HG03060 (cell line): ENCODE measurements at regions not wholly inside any gene's neighbourhood (a gene's known extent, or its start where the extent isn't known, plus 50 kb on each side); places are given as distances from the start of the nearest gene placed in this dataset.
"Not testable (repeated sequence)": the region's sequence is repeated elsewhere in the genome, so short reads cannot be mapped to it uniquely, and the experiment has no call there.

Experiments
- ATAC-seq: cut with Tn5 transposase; IDR thresholded peaks from one replicate; pipeline ENCODE4 v1.9.1; 2021; ENCODE audit warnings: low read depth, moderate number of reproducible peaks; ENCODE audit not compliant: unreplicated experiment

DNA sequence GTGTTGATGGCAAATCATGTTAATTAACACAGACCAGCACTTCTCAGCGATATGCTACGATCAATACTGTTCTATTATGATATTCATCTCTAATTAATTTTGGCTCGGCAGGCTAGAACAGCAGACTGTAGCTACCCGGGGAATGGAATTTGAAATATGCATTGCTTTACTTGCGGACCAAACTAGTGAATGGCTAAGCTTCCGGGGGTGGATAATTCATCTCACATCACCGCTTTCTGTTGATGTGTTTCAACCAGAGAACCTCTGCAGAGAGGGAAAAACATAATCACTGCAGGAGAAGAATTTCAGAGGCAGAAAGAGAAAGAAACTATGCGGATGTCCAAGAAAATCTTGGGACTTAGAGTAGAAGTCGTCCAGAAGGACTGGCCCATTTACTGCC, 490.9 kb downstream of the STK39 start:
- ATAC-seq, result no peak

GRCh38 chr2:167753142-167753541, 494.3 kb downstream of the STK39 start:
- no peak for ATAC-seq

DNA sequence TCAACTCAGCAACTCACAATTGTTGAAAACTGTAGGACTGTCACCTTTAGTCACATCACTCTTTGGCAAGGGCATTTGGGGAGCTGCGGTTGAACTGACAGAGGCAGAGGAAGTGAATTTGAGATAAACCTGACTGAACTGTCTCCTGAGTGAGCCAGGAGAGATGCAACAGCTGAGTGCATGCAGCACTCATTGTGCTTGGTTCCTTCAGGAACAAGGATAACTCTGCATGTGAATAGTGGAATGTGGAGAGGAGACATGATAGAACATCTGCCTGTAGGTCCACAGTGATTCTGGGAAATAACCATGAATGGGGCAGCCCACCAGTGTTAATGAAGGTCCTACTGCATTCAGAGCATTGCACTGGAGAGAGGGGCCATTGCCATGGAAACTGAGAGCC, 494.7 kb downstream of the STK39 start:
- no peak for ATAC-seq

DNA sequence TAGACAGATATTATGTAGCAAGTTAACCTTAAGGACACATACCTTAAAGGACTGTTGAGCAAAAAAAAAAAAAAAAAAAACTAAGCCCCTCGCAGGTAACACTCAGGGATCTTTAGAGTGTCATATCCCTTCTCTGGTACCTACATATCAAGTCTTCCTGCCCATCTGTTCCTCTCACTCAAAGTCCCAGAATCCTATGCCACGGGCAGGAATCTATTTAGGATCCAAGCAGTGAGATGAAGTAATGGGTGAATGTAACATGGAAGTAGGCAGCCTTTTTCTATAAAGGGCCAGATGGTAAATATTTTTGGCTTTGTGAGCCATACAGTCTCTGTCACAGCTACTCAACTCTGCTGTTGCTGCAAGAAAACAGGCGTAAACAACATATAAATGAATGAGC, 496.7 kb downstream of the STK39 start:
- no peak for ATAC-seq

- ATAC-seq, result no peak
These were observed 497.7 kb downstream of the STK39 start for GRCh38 chr2:167749660-167750059.

- ATAC-seq, result no peak
These were observed 498.4 kb downstream of the STK39 start for GRCh38 chr2:167749016-167749415.

DNA sequence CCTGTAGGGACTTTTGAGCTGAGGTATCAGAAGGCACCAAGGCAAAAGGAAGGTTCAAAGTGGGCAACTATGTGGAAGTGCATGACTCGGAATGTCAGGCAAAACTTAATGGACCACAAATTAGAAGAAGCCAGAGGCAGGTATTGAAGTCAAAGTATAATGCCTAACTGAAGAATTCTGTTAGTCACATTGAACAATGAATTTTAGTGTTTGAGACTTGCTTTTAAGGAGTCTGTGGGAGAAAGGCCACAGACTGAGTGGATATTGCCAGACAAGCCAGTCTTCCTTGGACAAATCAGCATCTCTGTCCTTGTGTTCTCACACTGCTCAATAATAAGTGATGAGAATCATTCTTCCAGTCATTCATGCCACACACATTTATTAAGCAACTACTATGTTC, 498.9 kb downstream of the STK39 start:
- ATAC-seq, result no peak

- no peak for ATAC-seq
These were observed 501.7 kb downstream of the STK39 start for GRCh38 chr2:167745667-167746066.

DNA sequence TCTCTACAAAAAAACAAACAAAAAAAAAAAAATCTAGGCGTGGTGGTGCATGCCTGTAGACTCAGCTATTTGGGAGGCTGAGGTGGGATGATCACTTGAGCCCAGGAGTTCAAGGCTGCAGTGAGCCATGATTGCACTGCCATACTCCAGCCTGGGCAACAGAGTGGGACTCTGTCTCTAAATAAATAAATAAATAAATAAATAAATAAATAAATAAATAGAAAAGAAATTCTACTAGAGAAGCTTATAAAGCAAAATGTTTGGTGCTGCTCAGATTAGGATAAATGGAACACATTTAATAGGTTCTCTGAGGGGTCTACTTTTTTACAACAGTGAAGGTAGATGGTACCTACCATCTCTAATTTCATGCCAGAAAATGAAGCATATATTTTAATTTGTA, 507.5 kb downstream of the STK39 start:
- ATAC-seq, result not testable (repeated sequence)

DNA sequence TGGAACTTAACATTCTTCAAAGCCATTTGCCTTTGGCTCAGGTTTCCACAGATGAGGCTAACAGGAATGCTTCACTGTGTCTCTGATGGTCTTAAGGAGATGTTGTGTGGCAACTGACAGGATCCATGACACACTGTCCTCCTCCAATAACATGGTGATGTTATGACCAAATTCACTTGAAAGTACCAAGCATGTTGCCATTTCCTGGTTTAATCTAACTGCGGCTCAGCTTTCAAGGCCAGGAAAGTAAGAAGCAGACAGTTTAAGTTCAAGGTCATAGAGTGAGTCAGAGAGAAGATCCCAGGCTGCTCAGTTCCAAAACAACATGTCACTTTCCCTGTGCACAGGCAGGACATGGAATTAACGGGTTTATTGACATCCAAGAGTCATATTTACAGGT, 513.6 kb downstream of the STK39 start:
- ATAC-seq, result no peak

DNA sequence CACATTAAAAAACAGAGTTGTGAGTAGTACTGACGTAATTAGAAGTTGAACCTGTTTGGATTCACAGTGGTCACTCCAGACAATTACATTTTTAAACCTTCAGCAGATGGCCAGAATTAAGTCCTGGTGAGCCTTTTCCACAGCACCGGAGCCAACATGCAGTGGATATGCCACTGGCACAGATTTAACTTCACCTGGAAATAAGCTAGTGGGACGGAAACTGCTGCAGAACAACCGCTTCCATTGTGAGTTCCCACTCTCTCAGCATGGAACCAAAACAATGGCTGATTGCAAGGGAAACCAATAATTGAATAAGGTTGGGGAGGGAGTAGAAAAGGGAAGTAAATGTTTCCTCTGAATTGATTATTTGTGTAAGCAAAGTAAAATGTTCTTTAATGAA, 515.1 kb downstream of the STK39 start:
- no peak for ATAC-seq

- no peak for ATAC-seq
These were observed 517.5 kb downstream of the STK39 start for GRCh38 chr2:167729911-167730310.

DNA sequence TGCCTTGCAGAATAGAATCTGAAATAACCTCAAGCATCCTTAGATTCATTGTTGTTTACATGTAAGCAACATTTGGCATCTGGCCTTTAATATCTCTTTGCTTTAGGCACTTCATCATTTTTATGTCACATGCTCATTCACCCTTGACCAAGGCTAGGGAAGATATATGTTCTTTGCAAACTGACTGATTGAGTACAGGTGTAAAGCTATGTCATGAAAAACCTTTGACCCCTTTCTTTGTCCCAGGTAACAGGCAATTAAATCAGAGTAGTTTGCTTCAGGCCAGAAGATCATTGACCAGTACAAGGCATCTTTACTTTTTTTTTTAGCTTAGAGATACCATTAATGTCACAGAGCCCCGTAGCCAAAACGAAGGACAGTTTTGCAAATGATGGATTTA, 520.6 kb downstream of the STK39 start:
- no peak for ATAC-seq

DNA sequence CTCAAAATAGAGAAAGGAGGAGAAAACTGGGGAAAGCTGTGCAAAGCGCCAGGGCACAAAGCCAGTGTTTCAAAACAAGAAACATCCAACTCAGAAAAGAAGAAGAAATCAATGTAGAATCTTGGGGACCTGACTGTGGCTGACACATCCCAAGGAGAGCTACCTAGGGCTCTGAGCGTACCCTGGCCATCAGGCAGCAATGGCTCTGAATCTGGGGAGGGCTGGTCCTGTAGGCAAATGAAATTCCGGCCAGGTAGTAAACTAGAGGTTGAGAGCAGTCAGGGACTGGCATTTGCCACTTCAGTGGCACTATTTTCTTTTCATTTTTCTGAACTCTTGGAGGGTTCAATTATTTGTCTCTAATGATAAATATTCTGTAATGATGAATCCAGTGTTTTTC, 525.8 kb downstream of the STK39 start:
- ATAC-seq, result no peak

DNA sequence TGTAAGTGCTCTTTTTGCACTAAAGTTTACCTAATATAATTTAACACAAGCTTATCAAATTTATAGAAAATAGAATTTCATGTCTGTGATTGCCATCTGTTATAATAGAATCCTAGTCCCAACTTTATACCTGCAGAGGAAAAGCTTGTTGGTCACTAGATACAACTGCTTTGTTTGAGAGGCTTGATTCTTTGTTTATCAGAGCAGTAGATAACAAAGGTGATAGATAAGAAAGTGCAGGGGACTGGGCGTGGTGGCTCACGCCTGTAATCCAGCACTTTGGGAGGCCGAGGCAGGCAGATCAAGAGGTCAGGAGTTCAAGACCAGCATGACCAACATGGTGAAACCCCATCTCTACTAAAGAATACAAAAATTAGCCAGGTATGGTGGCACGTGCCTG, 528.0 kb downstream of the STK39 start:
- ATAC-seq, result no peak

GRCh38 chr2:167718560-167718959, 528.8 kb downstream of the STK39 start:
- ATAC-seq, result no peak

DNA sequence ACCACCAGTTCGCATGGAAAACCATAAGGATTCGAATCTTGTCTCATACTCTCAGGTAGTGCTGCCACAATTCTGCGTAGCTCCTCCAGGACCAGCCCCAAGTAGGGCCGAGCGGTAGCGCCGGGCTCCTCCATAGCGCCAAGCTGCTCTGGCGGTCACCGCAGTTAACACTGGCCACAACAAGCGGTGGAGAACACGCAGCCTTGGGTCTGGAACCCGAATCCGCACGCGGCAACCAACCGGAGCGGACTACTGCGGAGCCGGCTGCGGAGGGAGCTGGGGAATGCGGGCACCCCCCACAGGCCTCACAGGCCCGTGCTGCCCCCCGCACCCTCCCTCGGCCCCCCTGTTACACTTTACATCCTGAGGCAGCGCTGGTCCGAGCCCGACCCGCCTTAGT, 531.5 kb downstream of the STK39 start:
- ATAC-seq, result no peak

DNA sequence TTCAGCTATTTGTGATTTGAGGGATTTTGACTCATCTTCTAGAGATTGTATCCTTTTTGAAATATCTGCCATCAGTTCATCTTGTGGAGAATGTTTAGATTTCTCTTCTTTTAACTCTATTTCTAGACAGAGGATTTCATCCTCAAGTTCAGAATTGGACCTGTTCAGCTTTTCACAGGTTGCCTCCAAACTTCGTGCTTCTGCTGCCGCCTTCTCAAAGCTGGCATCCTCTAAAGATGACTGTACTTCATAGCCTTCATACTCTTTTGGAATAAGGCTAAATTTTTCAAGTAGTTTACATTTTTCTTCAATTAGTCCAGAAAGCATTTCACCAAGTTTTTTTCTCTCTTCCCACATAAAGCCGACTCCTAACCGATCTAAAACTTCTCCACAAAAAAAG, 531.9 kb downstream of the STK39 start:
- ATAC-seq, result not testable (repeated sequence)

- no peak for ATAC-seq
These were observed 535.1 kb downstream of the STK39 start for GRCh38 chr2:167712275-167712674.

DNA sequence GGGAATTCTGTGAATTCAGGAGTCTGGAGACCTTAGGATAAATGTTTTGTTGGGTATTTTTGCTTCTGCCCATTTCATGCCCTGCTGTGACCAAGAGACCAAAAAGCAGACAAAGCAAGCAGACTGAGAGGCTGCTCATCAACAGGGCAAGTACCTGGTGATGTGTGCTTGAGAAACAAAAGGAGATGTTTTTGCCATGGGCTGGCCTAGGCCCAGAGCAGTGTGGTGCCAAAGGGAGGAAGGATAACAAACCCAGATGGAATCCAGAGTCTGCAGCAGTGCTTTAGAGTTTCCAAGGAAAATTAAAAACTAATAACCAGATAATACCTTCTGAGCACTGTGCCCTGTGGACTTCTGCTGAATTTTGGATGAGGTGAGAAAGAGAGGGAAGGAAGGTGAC, 538.4 kb downstream of the STK39 start:
- no peak for ATAC-seq

DNA sequence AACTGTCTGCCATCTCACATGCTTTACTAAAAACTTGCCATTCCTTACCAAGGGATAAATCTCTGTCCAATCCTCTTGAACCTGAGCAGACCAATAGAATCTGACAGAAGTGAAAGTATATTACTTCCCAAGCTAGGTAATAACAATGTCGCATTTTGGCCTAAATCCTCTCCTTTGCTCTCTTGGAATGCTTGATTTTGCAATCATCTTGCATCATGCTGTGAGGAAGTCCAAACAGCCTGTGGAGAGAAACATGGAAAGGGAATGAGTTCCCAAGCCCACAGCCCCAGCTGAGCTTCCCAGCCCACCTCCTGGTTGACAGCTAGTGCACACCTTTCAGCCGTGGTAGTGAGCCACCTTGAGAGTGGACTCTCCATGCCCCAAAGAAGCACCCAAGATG, 540.6 kb downstream of the STK39 start:
- no peak for ATAC-seq

DNA sequence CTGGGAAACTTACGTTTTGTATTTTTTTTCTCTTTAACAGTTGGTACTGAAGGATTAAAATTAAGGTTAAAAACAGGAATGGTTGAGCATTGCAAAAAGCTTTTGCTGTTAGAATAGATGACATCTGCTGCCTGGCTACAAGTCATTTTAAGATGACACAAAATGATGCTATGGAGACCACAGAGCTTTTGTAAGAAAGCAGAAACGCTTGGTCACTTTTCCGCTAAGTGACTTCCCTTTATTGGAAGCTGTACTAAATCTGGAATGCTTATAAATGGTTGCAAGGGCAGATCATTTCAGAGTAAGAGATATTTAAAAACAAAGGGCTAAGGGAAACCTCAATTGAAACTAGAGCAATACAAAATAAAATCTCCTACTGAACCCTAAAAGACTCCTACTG, 544.0 kb downstream of the STK39 start:
- no peak for ATAC-seq

GRCh38 chr2:167702227-167702626, 545.2 kb downstream of the STK39 start:
- no peak for ATAC-seq

- ATAC-seq, result no peak
These were observed 545.7 kb downstream of the STK39 start for GRCh38 chr2:167701651-167702050.
